Mesendoderm (in vitro differentiated cells): ENCODE measurements at regions not wholly inside any gene's neighbourhood (a gene's known extent, or its start where the extent isn't known, plus 50 kb on each side); places are given as distances from the start of the nearest gene placed in this dataset.

Source experiments
- DNase-seq: peaks from one replicate; pipeline ENCODE4 v3.0.0; 2013
- H2AK5ac ChIP-seq: 2 replicates; pipeline ENCODE4 v1.6.1; 2013; ENCODE audit warnings: low read length, inconsistent platforms
- H2BK120ac ChIP-seq: 2 replicates; pipeline ENCODE4 v1.6.1; 2013; ENCODE audit warnings: low read depth, mild to moderate bottlenecking, low read length, moderate library complexity, mixed read lengths
- H2BK15ac ChIP-seq: replicated peaks from 2 replicates; pipeline ENCODE4 v1.6.1; 2013; ENCODE audit warnings: low read depth, mild to moderate bottlenecking, moderate library complexity
- H2BK5ac ChIP-seq: 2 replicates; pipeline ENCODE4 v1.6.1; 2013; ENCODE audit warnings: low read length, inconsistent platforms
- H3K18ac ChIP-seq: 2 replicates; pipeline ENCODE4 v1.6.1; 2013; ENCODE audit warnings: mild to moderate bottlenecking, low read length, mixed read lengths
- H3K23ac ChIP-seq: one replicate; pipeline ENCODE4 v1.6.1; 2013; ENCODE audit warnings: low read length
- H3K27ac ChIP-seq: 2 replicates; pipeline ENCODE4 v1.5.1; 2013; ENCODE audit warnings: low read depth, mild to moderate bottlenecking, inconsistent platforms, low read length, moderate library complexity
- H3K27me3 ChIP-seq: 2 replicates; pipeline ENCODE4 v1.6.1; 2013; ENCODE audit warnings: low read length, control low read depth, mild to moderate bottlenecking, inconsistent platforms; ENCODE audit not compliant: insufficient read depth, poor library complexity
- H3K36me3 ChIP-seq: 2 replicates; pipeline ENCODE4 v1.6.1; 2013; ENCODE audit warnings: low read length, inconsistent platforms; ENCODE audit not compliant: control insufficient read depth, insufficient read depth
- H3K4ac ChIP-seq: one replicate; pipeline ENCODE4 v1.6.1; 2013; ENCODE audit warnings: low read depth, mild to moderate bottlenecking, low read length, moderate library complexity
- H3K4me1 ChIP-seq: 2 replicates; pipeline ENCODE4 v1.6.1; 2013; ENCODE audit warnings: low read depth, low read length, inconsistent platforms; ENCODE audit not compliant: control insufficient read depth
- H3K4me2 ChIP-seq: 2 replicates; pipeline ENCODE4 v1.6.1; 2013; ENCODE audit warnings: low read length
- H3K4me3 ChIP-seq: 2 replicates; pipeline ENCODE4 v1.5.1; 2013; ENCODE audit warnings: mild to moderate bottlenecking, low read length
- H3K56ac ChIP-seq: one replicate; pipeline ENCODE4 v1.6.1; 2013; ENCODE audit warnings: low read length
- H3K79me1 ChIP-seq: 2 replicates; pipeline ENCODE4 v1.6.1; 2013; ENCODE audit warnings: low read length, inconsistent platforms
- H3K79me2 ChIP-seq: 2 replicates; pipeline ENCODE4 v1.6.1; 2013; ENCODE audit warnings: mild to moderate bottlenecking, low read length; ENCODE audit not compliant: control insufficient read depth, insufficient read depth
- H3K9ac ChIP-seq: 2 replicates; pipeline ENCODE4 v1.6.1; 2013; ENCODE audit warnings: low read length, inconsistent platforms
- H4K5ac ChIP-seq: one replicate; pipeline ENCODE4 v1.6.1; 2013; ENCODE audit warnings: low read length
- H4K8ac ChIP-seq: one replicate; pipeline ENCODE4 v1.6.1; 2013; ENCODE audit warnings: low read depth, mild to moderate bottlenecking, control low read depth, low read length, moderate library complexity
- WGBS: extraction: QIAGEN DNeasy Blood & Tissue Kit; methylation state at CpG from one replicate; pipeline ENCODE4 v1.1.7; 2013; ENCODE audit warnings: low lambda C conversion rate, missing lambda C conversion rate; ENCODE audit not compliant: insufficient coverage; ENCODE audit errors: extremely low coverage; 5-methylcytosine and 5-hydroxymethylcytosine counted together

- Histone ChIP-seq H2BK120ac (no peak overlapping the region), H3K56ac (no peak overlapping the region), H2BK15ac (no peak overlapping the region), H3K4me1 (no peaks in the 10 kb centered on the region), H3K4me2 (no peak overlapping the region), H4K5ac (no peak overlapping the region), H3K36me3 (no peaks in the 10 kb centered on the region), H3K4me3 (no peak overlapping the region), H3K79me1 (no peaks in the 10 kb centered on the region), H3K9ac (no peak overlapping the region), H3K23ac (no peak overlapping the region), H2AK5ac (no peak overlapping the region), H3K27me3 (no peaks in the 10 kb centered on the region), H2BK5ac (no peak overlapping the region), H3K4ac (no peak overlapping the region), H4K8ac (no peak overlapping the region), H3K79me2 (no peaks in the 10 kb centered on the region), H3K18ac (no peak overlapping the region), H3K27ac (no peak overlapping the region)
- no peak for DNase-seq
- WGBS, result no CpG with 5 or more reads among the region's 2 CpGs
Measured at GRCh38 chr2:223464071-223464470, 138.1 kb downstream of the SCG2 start.

- Histone ChIP-seq H3K18ac (no peak overlapping the region), H2BK120ac (no peak overlapping the region), H3K79me1 (no peaks in the 10 kb centered on the region), H3K79me2 (no peaks in the 10 kb centered on the region), H3K23ac (no peak overlapping the region), H3K56ac (no peak overlapping the region), H3K27me3 (no peaks in the 10 kb centered on the region), H3K4me2 (no peak overlapping the region), H3K27ac (no peak overlapping the region), H3K4me3 (no peak overlapping the region), H2BK15ac (no peak overlapping the region), H3K9ac (no peak overlapping the region), H4K8ac (no peak overlapping the region), H4K5ac (no peak overlapping the region), H2BK5ac (no peak overlapping the region), H2AK5ac (no peak overlapping the region), H3K4me1 (no peaks in the 10 kb centered on the region), H3K4ac (no peak overlapping the region), H3K36me3 (no peaks in the 10 kb centered on the region)
- DNase-seq, result no peak
- WGBS, result no CpG with 5 or more reads among the region's 2 CpGs
Measured at GRCh38 chr2:223465793-223466192, 136.4 kb downstream of the SCG2 start.

- Histone ChIP-seq H3K27ac (no peak overlapping the region), H3K9ac (no peak overlapping the region), H3K4me2 (no peak overlapping the region), H3K36me3 (no peaks in the 10 kb centered on the region), H4K8ac (no peak overlapping the region), H3K4me1 (no peaks in the 10 kb centered on the region), H4K5ac (no peak overlapping the region), H2AK5ac (no peak overlapping the region), H3K4me3 (no peak overlapping the region), H3K27me3 (no peaks in the 10 kb centered on the region), H2BK15ac (no peak overlapping the region), H3K79me1 (no peaks in the 10 kb centered on the region), H3K56ac (no peak overlapping the region), H3K18ac (no peak overlapping the region), H2BK120ac (no peak overlapping the region), H2BK5ac (no peak overlapping the region), H3K79me2 (no peaks in the 10 kb centered on the region), H3K23ac (no peak overlapping the region), H3K4ac (no peak overlapping the region)
- no peak for DNase-seq
- no CpG with 5 or more reads among the region's 2 CpGs for WGBS
Measured at GRCh38 chr2:223467196-223467595, 135.0 kb downstream of the SCG2 start.

GRCh38 chr2:223469270-223470046 lies 132.7 kb downstream of the SCG2 start:
- H3K79me1 ChIP-seq, result no peaks in the 10 kb centered on the region

GRCh38 chr2:223470602-223471001 lies 131.6 kb downstream of the SCG2 start:
- WGBS, result no CpG with 5 or more reads among the region's 2 CpGs

More at GRCh38 chr2:223469270-223470046, 132.7 kb downstream of the SCG2 start:
- Histone ChIP-seq H3K23ac (no peak overlapping the region), H2BK120ac (no peak overlapping the region), H3K56ac (no peak overlapping the region), H3K4ac (no peak overlapping the region), H3K79me2 (no peaks in the 10 kb centered on the region), H2BK5ac (no peak overlapping the region), H2AK5ac (no peak overlapping the region), H4K5ac (no peak overlapping the region), H3K36me3 (no peaks in the 10 kb centered on the region), H2BK15ac (no peak overlapping the region), H3K9ac (no peak overlapping the region), H3K27ac (no peak overlapping the region), H3K4me3 (no peak overlapping the region), H3K4me2 (no peak overlapping the region), H3K4me1 (no peaks in the 10 kb centered on the region), H3K18ac (no peak overlapping the region), H4K8ac (no peak overlapping the region), H3K27me3 (no peaks in the 10 kb centered on the region)
- WGBS, result no CpG with 5 or more reads among the region's 6 CpGs
- DNase-seq, result peak; percentile 83

GRCh38 chr2:223472771-223473170 lies 129.4 kb downstream of the SCG2 start:
- H2BK5ac ChIP-seq, result no peak overlapping the region
- H3K79me1 ChIP-seq, result no peaks in the 10 kb centered on the region
- no peak overlapping the region for H3K4me3 ChIP-seq
- no CpG with 5 or more reads among the region's 4 CpGs for WGBS
- H2AK5ac ChIP-seq, result no peak overlapping the region
- no peak overlapping the region for H3K56ac ChIP-seq
- no peak for DNase-seq
- H3K23ac ChIP-seq, result no peak overlapping the region
- H3K79me2 ChIP-seq, result no peaks in the 10 kb centered on the region
- no peak overlapping the region for H3K9ac ChIP-seq
- no peaks in the 10 kb centered on the region for H3K4me1 ChIP-seq
- no peak overlapping the region for H2BK15ac ChIP-seq
- H3K4ac ChIP-seq, result no peak overlapping the region
- no peaks in the 10 kb centered on the region for H3K27me3 ChIP-seq
- no peaks in the 10 kb centered on the region for H3K36me3 ChIP-seq
- H3K4me2 ChIP-seq, result no peak overlapping the region
- no peak overlapping the region for H2BK120ac ChIP-seq
- no peak overlapping the region for H4K5ac ChIP-seq
- H3K27ac ChIP-seq, result no peak overlapping the region
- H3K18ac ChIP-seq, result no peak overlapping the region
- H4K8ac ChIP-seq, result no peak overlapping the region

More at GRCh38 chr2:223470602-223471001, 131.6 kb downstream of the SCG2 start:
- no peak overlapping the region for H3K4me3 ChIP-seq
- H3K36me3 ChIP-seq, result no peaks in the 10 kb centered on the region
- H2AK5ac ChIP-seq, result no peak overlapping the region
- H3K4ac ChIP-seq, result no peak overlapping the region
- H3K4me2 ChIP-seq, result no peak overlapping the region
- no peak for DNase-seq
- no peak overlapping the region for H3K27ac ChIP-seq
- H3K4me1 ChIP-seq, result no peaks in the 10 kb centered on the region
- H3K56ac ChIP-seq, result no peak overlapping the region
- H3K79me1 ChIP-seq, result no peaks in the 10 kb centered on the region
- H3K9ac ChIP-seq, result no peak overlapping the region
- no peak overlapping the region for H3K18ac ChIP-seq
- no peaks in the 10 kb centered on the region for H3K27me3 ChIP-seq
- H4K5ac ChIP-seq, result no peak overlapping the region
- H2BK120ac ChIP-seq, result no peak overlapping the region
- H4K8ac ChIP-seq, result no peak overlapping the region
- no peak overlapping the region for H2BK5ac ChIP-seq
- no peak overlapping the region for H2BK15ac ChIP-seq
- no peaks in the 10 kb centered on the region for H3K79me2 ChIP-seq
- H3K23ac ChIP-seq, result no peak overlapping the region
